GM18909 (cell line): ENCODE measurements at regions not wholly inside any gene's neighbourhood (a gene's known extent, or its start where the extent isn't known, plus 50 kb on each side); places are given as distances from the start of the nearest gene placed in this dataset.

Source experiments
- ATAC-seq: cut with Tn5 transposase; IDR thresholded peaks from one replicate; pipeline ENCODE4 v1.9.1; 2021; ENCODE audit warnings: mild to moderate bottlenecking; ENCODE audit not compliant: unreplicated experiment, poor library complexity

DNA sequence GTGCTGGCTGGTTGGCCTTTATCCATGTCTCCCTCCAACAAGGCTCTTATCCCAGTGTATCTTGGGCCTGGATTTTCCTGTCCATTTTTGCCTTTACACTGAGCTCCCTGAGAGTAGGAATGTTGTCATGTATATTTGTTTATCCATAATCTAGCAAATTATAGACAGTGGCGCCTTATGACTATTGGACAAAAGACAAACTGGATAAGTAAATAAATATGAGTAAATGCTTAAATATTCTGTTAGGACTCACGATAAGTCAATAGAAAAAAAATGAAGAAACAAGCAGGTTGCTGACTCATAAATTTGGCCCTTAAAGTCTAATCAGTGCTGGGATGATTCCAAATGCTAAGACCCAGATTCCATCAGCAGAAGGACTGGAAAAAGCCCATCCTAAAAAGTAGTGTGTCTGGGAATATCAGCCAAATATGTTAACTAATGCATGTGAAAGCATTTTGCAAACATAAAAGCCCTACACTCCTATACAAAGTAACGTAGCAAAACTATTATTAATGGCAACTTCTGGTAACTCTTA lies 55.0 kb upstream of the PCSK2 start:
- ATAC-seq = no peak

DNA sequence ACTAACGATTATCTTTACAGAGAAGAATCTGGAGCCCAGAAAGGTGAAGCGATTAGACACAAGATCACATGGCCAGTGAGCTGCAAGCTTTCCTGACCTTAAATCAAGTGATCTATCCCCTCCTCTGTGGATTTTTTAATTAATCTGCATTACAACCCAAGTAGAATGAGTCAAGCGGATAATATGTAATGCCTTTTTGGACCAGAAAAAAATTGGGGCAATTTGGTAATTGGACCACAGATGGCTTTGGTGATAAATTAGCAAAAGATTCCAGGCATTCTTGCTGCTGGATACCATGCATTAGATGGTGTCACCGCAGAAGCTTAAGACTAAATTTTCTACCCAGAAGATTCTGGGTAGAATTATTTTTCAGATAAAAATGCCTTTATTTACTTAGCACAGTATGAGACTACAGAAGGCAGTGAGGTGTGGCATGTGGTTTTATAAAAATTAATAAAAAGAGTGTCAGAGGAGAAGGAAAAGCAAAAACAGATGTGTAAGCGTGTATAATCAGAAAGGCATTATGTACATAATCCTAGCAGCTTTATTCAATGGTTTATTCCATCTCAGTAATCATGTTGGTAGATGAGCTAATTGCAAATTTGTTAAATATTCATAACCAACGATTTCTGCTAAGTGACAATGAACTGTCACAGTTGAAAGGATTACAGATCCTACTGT lies 53.9 kb upstream of the PCSK2 start:
- ATAC-seq = no peak
